H1 (cell line): ENCODE measurements at regions not wholly inside any gene's neighbourhood (a gene's known extent, or its start where the extent isn't known, plus 50 kb on each side); places are given as distances from the start of the nearest gene placed in this dataset.

ENCODE experiments used
- E2F6 ChIP-seq: IDR thresholded peaks from 2 replicates; pipeline ENCODE4 v1.6.1; 2012; ENCODE audit warnings: inconsistent platforms
- GTF2F1 ChIP-seq: IDR thresholded peaks from 2 replicates; pipeline ENCODE4 v1.6.1; 2012; ENCODE audit warnings: low read depth, low read length, improper control_type of control experiment, borderline replicate concordance
- HDAC6 ChIP-seq: IDR thresholded peaks from one replicate; pipeline ENCODE4 v1.7.1; 2012; ENCODE audit warnings: low read depth, mild to moderate bottlenecking, inconsistent platforms, low read length, moderate library complexity
- NANOG ChIP-seq: IDR thresholded peaks from 2 replicates; pipeline ENCODE4 v1.6.1; 2011; ENCODE audit warnings: low read length, low read depth, mild to moderate bottlenecking, inconsistent platforms; ENCODE audit not compliant: insufficient read depth, poor library complexity, severe bottlenecking
- POU5F1 ChIP-seq: IDR thresholded peaks from 2 replicates; pipeline ENCODE4 v1.6.1; 2011; ENCODE audit warnings: low read depth, mild to moderate bottlenecking, low read length, moderate library complexity
- RXRA ChIP-seq: IDR thresholded peaks from 2 replicates; pipeline ENCODE4 v1.6.1; 2011; ENCODE audit warnings: low read depth, mild to moderate bottlenecking, low read length, moderate library complexity; ENCODE audit not compliant: insufficient read depth
- TF ChIP-seq, protein P1 (sequence below): fragments of 300-600 bp; sonication (generic); IDR thresholded peaks from 2 replicates; pipeline ENCODE4 v1.7.1; 2012; ENCODE audit warnings: low read length, moderate library complexity, mild to moderate bottlenecking, inconsistent platforms; ENCODE audit not compliant: insufficient replicate concordance
- TF ChIP-seq, protein P2 (sequence below): IDR thresholded peaks from 2 replicates; pipeline ENCODE4 v1.6.1; 2011; ENCODE audit warnings: low read depth, mild to moderate bottlenecking, low read length; ENCODE audit not compliant: insufficient read depth

DNA sequence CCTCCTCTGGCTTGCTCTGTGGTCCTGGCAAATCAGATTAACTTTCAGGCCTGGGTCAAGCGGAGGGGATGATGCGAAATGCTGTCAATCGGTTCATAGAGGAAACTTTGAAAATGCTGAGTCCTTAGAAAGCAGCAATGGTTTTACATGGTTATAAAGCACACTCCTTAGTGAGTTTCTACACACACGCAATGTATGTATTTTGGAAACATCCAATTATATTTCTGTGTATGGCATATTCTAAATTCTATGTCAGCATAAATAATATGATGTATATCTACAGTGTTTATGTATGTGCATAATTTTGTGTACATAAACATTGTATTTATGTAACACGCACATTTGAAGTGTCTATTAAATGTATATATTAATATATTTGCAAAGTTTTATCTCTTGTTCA, 118.0 kb upstream of the ARID2 start (continued):
- TF ChIP-seq, protein P1, sequence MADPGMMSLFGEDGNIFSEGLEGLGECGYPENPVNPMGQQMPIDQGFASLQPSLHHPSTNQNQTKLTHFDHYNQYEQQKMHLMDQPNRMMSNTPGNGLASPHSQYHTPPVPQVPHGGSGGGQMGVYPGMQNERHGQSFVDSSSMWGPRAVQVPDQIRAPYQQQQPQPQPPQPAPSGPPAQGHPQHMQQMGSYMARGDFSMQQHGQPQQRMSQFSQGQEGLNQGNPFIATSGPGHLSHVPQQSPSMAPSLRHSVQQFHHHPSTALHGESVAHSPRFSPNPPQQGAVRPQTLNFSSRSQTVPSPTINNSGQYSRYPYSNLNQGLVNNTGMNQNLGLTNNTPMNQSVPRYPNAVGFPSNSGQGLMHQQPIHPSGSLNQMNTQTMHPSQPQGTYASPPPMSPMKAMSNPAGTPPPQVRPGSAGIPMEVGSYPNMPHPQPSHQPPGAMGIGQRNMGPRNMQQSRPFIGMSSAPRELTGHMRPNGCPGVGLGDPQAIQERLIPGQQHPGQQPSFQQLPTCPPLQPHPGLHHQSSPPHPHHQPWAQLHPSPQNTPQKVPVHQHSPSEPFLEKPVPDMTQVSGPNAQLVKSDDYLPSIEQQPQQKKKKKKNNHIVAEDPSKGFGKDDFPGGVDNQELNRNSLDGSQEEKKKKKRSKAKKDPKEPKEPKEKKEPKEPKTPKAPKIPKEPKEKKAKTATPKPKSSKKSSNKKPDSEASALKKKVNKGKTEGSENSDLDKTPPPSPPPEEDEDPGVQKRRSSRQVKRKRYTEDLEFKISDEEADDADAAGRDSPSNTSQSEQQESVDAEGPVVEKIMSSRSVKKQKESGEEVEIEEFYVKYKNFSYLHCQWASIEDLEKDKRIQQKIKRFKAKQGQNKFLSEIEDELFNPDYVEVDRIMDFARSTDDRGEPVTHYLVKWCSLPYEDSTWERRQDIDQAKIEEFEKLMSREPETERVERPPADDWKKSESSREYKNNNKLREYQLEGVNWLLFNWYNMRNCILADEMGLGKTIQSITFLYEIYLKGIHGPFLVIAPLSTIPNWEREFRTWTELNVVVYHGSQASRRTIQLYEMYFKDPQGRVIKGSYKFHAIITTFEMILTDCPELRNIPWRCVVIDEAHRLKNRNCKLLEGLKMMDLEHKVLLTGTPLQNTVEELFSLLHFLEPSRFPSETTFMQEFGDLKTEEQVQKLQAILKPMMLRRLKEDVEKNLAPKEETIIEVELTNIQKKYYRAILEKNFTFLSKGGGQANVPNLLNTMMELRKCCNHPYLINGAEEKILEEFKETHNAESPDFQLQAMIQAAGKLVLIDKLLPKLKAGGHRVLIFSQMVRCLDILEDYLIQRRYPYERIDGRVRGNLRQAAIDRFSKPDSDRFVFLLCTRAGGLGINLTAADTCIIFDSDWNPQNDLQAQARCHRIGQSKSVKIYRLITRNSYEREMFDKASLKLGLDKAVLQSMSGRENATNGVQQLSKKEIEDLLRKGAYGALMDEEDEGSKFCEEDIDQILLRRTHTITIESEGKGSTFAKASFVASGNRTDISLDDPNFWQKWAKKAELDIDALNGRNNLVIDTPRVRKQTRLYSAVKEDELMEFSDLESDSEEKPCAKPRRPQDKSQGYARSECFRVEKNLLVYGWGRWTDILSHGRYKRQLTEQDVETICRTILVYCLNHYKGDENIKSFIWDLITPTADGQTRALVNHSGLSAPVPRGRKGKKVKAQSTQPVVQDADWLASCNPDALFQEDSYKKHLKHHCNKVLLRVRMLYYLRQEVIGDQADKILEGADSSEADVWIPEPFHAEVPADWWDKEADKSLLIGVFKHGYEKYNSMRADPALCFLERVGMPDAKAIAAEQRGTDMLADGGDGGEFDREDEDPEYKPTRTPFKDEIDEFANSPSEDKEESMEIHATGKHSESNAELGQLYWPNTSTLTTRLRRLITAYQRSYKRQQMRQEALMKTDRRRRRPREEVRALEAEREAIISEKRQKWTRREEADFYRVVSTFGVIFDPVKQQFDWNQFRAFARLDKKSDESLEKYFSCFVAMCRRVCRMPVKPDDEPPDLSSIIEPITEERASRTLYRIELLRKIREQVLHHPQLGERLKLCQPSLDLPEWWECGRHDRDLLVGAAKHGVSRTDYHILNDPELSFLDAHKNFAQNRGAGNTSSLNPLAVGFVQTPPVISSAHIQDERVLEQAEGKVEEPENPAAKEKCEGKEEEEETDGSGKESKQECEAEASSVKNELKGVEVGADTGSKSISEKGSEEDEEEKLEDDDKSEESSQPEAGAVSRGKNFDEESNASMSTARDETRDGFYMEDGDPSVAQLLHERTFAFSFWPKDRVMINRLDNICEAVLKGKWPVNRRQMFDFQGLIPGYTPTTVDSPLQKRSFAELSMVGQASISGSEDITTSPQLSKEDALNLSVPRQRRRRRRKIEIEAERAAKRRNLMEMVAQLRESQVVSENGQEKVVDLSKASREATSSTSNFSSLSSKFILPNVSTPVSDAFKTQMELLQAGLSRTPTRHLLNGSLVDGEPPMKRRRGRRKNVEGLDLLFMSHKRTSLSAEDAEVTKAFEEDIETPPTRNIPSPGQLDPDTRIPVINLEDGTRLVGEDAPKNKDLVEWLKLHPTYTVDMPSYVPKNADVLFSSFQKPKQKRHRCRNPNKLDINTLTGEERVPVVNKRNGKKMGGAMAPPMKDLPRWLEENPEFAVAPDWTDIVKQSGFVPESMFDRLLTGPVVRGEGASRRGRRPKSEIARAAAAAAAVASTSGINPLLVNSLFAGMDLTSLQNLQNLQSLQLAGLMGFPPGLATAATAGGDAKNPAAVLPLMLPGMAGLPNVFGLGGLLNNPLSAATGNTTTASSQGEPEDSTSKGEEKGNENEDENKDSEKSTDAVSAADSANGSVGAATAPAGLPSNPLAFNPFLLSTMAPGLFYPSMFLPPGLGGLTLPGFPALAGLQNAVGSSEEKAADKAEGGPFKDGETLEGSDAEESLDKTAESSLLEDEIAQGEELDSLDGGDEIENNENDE, result no peak
- TF ChIP-seq GTF2F1, result no peak
- no peak for TF ChIP-seq E2F6
- TF ChIP-seq, protein P2, sequence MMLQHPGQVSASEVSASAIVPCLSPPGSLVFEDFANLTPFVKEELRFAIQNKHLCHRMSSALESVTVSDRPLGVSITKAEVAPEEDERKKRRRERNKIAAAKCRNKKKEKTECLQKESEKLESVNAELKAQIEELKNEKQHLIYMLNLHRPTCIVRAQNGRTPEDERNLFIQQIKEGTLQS, result no peak
- TF ChIP-seq NANOG, result no peak
- TF ChIP-seq RXRA, result no peak
- no peak for TF ChIP-seq HDAC6
- no peak for TF ChIP-seq POU5F1
